Hematopoietic multipotent progenitor cell treated with erythropoietin and hydrocortisone succinate and interleukin-3 and kit ligand, for 8 days (in vitro differentiated cells): ENCODE measurements at regions not wholly inside any gene's neighbourhood (a gene's known extent, or its start where the extent isn't known, plus 50 kb on each side); places are given as distances from the start of the nearest gene placed in this dataset.
"Not testable (repeated sequence)": the region's sequence is repeated elsewhere in the genome, so short reads cannot be mapped to it uniquely, and the experiment has no call there.

Experiments used
- DNase-seq: peaks from one replicate; pipeline ENCODE4 v3.0.0-alpha.2; 2015

GRCh38 chr11:57920971-57921370 is 102.7 kb upstream of the OR9Q1 start:
- DNase-seq, result no peak

- DNase-seq, result no peak
These were observed 91.6 kb upstream of the OR9Q1 start for GRCh38 chr11:57932105-57932504.

- no peak for DNase-seq
These were observed 88.2 kb upstream of the OR9Q1 start for GRCh38 chr11:57935402-57936049.

- no peak for DNase-seq
These were observed 87.6 kb upstream of the OR9Q1 start for GRCh38 chr11:57936050-57936418.

- DNase-seq, result no peak
These were observed 86.2 kb upstream of the OR9Q1 start for GRCh38 chr11:57937431-57937830.

- DNase-seq, result no peak
These were observed 85.3 kb upstream of the OR9Q1 start for GRCh38 chr11:57938351-57938750.

GRCh38 chr11:57940044-57940756 is 83.5 kb upstream of the OR9Q1 start:
- no peak for DNase-seq

GRCh38 chr11:57941875-57942274 is 81.8 kb upstream of the OR9Q1 start:
- no peak for DNase-seq

- DNase-seq, result no peak
These were observed 80.9 kb upstream of the OR9Q1 start for GRCh38 chr11:57942808-57943207.

GRCh38 chr11:57943766-57944165 is 79.9 kb upstream of the OR9Q1 start:
- DNase-seq, result not testable (repeated sequence)

GRCh38 chr11:57946628-57947027 is 77.1 kb upstream of the OR9Q1 start:
- DNase-seq, result no peak

- DNase-seq, result no peak
These were observed 59.0 kb upstream of the OR9Q1 start for GRCh38 chr11:57964660-57965059.

- no peak for DNase-seq
These were observed 52.2 kb upstream of the OR9Q1 start for GRCh38 chr11:57971272-57972012.

GRCh38 chr11:57972013-57972367 is 51.7 kb upstream of the OR9Q1 start:
- DNase-seq, result no peak
